ENCODE measurements at regions not wholly inside any gene's neighbourhood (a gene's known extent, or its start where the extent isn't known, plus 50 kb on each side); places are given as distances from the start of the nearest gene placed in this dataset.

DNA sequence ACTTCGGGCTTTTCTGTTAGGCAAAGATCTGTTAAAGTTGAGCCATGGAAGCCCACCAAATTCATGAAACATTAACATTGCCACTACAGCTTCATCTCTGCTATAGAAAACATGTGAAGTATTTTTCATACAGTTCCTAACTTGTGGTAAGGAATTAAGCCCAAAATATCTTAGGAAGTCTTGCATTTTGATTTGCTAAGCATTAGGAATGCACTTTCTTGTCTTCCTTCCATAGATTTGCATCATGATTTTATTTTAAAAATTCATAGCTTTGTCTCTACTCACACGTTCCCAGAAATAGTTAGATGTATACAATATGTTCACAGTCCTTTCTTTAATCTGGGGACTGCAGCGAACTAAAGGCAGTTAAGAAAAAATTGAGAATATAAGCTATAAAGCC is 325.6 kb downstream of the CENPW start:
- no peak for TF ChIP-seq CTCF (conservative IDR thresholded peaks at IDR 0.05 in 1 of 2, IDR thresholded peaks at IDR 0.05 in 1 of 2; ENCODE audit: extremely low read depth in 1 of 2, insufficient read depth in 1 of 2, low read depth in 1 of 2, low read length in 2 of 2)
- no peak for TF ChIP-seq EZH2 (IDR thresholded peaks at IDR 0.05; ENCODE audit: borderline replicate concordance, low read length)

All from mammary epithelial cell (primary cell).